ENCODE measurements at regions not wholly inside any gene's neighbourhood (a gene's known extent, or its start where the extent isn't known, plus 50 kb on each side); places are given as distances from the start of the nearest gene placed in this dataset.
"Not testable (repeated sequence)": the region's sequence is repeated elsewhere in the genome, so short reads cannot be mapped to it uniquely, and the experiment has no call there.

DNA sequence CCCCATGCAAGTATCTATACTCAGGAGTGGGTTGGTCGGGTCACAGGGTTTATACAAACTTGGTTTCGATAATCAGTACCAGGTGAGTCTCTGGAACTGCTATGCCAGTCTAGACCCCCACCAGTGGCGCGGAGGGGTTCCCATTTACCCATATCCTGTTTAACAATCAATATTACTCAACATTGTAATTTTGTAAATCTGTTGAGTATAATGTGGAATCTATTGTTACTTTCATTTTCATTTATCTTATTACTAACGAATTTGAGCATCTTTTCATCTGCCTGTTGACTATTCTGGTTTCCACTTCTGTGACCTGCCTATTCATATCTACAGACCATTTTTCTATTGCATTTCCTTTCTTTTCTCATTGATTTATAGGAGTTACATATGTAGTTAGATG lies 275.2 kb upstream of the CRY1 start:
- DNase-seq (ENCODE audit: low read depth in 1 of 2, low spot score in 1 of 2), result peak in 1 of 2 donors; percentile 36

DNA sequence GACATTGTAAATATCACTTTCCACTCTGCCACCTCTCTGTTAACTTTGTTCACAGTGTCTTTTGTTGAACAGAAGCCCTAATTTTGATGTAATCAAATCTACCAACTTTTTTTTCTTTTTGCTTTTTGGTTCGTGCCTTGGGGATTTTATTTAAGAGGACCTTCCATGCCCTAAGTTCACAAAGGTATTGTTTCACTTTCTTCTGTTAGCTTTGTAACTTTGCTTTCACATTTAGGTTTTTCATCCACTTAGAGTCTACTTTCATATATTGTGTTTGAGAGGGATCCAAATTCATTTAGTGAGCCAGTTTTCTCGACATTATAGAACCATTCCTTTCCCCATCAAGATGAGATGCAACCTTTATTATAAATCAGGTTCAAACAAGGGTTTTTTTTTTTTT lies 275.7 kb upstream of the CRY1 start:
- DNase-seq (ENCODE audit: low read depth in 1 of 2, low spot score in 1 of 2), result no peak

DNA sequence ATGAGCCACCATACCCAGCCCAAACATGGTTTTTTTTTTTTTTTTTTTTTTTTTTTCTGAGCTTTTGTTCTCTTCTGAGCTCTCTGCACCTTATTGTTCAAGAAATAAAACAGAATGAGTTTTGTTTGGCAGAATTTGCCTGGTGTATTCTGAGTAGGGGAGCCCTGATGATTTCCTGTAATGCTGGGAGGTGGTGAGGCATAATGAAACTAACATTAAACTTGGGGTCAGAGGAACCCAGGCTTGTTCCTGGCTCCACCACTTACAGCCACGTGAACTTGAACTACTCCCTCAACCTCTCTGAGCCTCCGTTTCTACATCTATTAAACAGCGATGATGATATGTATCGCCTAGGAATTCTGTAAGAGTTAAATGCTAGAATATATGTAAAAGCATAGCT lies 276.3 kb upstream of the CRY1 start:
- peak in 1 of 2 donors; percentile 39 for DNase-seq (ENCODE audit: low read depth in 1 of 2, low spot score in 1 of 2)

DNA sequence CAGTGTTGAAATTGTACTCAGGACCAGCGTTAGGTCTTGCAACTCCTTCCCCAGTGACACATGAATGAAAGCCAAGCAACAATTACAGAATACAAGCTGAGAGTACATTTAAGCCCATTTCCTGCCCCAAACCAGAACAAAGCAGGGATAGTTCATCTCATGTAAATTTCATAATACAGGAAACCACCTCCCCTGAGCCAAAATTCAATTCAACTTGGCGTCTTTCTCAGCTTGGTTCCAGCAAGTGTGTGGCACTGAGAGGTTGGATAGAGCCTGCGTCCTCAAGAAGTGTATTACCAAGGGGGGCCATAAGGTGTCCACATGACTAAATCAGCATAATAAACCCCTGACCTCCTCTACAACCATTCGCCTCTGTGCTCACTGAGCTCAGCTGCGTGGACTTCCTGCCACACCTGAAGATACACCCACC lies 278.9 kb upstream of the CRY1 start:
- DNase-seq (ENCODE audit: low read depth in 1 of 2, low spot score in 1 of 2), result peak in 1 of 2 donors; percentile 21

DNA sequence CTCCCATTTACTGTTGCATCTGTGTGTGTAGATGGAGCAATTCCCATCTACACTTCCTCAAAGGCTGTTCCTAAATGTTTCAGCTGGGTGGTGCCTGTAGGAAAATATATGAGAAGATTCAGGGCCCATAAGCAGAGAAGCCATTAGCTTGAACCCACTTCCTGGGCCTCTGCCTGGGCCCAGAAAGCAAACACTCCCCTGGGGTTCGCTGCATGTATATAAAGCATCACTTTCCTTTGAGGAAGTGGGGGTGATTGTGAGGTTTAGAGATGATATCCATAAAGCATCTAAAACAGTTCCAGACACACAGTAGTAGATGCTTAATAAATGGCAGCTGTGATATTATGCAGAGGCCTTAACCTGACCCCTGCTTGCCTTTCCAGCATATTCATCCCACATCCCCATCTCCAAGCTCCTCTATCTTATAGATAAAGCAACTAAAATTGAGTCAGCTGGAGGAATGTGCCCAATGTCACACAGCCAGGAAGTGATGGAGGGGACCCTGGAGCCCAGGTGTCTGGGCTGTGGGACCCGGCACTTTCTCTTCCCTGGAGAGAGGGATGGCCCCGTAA lies 280.0 kb upstream of the CRY1 start:
- no peak for DNase-seq (ENCODE audit: low read depth in 1 of 2, low spot score in 1 of 2)

DNA sequence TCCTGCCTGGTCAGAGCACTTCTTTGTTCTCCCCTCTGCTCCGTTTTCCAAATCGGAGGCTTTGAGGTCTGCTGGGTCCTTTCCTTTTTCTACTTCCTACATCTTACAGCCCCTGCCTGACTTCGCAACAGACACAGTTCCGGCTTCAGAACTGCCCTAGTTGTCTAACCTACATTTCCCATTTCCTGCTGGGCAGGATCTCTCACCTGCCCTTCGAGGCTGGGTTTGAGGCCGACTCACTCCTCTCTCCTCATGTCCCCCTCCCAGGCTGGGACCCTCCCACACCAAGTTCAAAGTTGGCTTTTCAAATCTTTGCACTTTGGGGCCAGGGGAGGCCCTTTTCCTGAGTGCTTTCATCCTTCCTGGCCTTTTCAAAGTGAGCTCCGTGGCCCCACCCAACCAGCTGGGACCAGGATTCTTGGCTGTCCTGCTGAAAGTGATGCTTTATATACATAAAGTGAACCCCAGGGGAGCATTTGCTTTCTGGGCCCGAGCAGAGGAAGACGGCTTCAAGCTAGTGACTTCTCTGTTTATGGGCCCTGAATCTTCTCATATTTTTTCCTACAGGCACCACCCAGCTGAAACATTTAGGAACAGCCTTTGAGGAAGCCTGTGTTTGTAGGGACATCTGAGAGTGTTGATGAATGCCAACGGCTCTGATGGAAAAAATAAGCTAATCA lies 281.0 kb upstream of the CRY1 start:
- DNase-seq (ENCODE audit: low read depth in 1 of 2, low spot score in 1 of 2), result no peak

DNA sequence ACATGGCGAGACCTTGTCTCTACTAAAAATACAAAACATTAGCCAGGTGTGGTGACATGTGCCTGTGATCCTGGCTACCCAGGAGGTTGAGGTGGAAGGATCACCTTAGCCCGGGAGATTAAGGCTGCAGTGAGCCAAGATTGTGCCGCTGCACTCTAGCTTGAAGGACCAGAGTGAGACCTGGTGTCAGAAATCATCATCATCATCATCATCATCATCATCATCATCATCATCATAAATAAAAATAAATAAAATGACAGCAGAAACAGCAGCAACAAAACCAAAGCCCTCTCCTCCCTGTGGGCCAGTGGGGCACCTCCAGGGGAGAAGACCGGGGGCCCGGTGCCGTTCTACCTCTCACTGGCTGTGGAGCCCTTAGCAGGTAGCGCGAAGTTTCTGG lies 281.9 kb upstream of the CRY1 start:
- no peak for DNase-seq (ENCODE audit: low read depth in 1 of 2, low spot score in 1 of 2)

DNA sequence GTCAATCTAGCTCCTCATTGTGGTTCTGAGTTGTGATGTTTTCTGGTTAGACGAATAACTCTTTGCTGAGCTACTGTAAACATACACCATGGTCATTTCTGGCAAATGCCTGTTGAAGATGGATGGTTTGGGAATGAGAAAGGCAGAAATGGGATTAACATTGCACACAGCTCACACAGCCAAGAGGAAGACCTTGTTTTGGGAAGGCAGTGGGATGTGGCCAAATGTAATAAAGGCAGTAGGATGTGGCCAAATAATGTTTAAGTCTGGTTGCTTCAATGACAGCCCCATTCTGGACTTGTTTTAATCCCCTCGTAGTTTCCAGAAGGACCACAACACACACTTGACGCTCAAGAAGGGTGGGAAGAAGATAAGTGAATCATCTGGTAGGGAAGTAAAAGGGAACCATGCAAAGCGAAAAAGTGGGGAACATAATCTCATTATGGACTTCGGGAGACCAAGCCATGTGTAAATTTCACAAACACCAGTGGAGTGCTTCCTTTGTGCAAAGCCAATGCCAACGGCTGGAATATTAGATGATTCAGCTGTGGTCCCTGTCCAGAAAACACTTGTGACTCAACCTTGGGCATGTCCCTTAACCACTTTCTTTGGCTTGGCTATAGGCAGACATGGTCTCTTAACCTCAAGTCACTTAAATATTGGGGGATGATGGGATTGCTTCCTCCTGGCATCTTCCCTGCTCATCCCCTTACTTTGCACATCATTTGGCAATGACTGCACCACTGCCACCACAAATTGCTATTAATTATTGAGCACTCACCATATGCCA lies 284.4 kb upstream of the CRY1 start:
- no peak for DNase-seq (ENCODE audit: low read depth in 1 of 2, low spot score in 1 of 2)

DNA sequence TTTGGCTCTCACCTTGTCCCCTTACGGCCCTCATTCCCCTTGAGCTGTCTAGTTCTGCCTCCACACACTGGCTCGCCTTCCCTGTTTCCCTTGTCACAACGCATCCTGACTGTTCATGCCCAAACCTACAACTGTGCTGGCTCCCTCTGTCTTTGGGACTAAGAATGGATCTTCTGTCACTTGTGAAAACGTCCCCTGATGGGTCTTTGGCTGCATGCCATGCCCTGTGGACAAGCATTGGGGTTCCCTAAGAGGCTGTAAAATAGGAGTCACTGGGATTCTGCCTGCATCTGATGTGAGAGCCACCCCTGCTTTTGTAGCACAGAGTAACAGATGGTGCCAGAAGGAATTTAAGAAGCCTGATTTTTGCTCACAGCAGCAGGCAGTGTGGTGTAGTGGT lies 285.3 kb upstream of the CRY1 start:
- DNase-seq (ENCODE audit: low read depth in 1 of 2, low spot score in 1 of 2), result no peak

DNA sequence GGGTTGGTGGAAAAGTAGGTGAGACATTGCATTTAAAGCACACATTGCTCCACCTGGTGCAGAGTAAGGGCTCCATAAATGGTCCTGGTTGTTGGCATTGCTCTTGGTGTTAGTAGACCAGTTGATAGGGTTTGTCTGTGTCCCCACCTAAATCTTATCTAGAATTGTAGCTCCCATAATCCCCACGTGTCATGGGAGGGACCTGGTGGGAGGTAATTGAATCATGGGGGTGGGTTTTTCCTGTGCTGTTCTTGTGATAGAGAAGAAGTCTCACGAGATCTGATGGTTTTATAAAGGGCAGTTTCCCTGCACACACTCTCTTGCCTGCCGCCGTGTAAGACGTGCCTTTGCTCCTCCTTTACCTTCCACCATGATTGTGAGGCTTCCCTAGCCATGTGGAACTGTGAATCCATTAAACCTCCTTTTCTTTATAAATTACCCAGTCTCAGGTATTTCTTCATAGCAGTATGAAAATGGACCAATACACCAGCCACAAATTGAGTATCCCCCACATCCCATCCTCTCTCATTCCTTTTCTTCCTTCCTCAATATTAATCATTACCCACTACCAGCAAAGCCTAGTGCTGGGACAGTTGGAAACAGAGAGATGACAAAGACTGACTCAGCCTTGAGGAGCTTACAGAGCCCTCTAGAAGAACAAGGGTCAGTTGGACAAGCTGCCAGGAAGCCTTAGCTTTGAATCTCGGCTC lies 285.9 kb upstream of the CRY1 start:
- DNase-seq (ENCODE audit: low read depth in 1 of 2, low spot score in 1 of 2), result not testable (repeated sequence)

DNA sequence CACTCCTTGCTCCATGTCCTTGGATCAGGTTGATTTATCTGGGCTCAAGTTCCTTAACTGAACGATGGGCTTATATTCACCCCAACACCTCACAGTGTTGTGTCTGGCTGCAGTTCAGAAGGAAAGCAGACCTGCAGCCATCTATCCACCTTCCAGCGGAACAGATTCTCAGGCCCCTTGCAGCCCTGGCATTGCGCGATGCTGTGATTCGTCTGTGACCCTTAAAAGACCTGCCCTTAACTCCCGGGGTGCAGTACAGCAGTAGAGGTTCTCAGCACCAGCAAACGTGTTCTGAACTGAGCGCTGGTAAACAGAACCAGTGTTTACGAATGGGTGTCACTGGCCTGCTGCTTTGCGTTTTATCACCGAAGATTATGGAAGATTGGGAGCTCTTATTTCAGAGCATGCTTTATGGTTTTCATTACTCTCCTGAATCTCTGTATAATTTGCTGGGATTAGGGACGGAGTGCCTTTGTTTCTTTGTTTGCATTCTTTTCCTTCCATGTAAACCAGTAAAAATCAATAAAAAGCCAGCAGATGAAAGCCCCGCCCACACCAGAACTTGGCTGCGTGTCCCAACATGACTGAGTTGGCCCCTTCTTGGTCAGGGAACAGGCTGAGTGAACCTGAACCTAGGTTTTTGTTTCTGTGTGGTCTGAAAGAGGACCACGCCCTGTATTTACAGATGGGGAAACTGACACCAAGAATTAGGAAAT lies 286.7 kb upstream of the CRY1 start:
- no peak for DNase-seq (ENCODE audit: low read depth in 1 of 2, low spot score in 1 of 2)

DNA sequence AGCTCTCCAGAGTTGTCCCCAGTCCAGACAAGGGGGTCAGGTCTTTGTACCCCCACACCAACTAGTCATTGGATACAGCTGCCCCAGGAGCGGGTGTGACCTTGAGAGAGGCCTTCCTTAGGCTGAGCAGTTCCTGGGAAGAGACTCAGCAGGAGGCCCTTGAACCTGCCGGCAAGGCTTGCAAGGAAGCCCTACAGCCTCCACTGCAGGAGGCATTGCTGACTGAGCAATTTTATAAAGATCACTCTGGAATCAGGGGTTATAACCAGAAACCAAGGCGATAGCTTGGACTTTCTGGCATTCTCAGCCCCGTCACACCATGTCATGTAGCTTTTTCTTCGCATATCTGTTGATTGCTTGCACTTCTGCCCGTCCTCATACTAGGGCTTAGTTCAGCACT lies 291.3 kb upstream of the CRY1 start:
- DNase-seq (ENCODE audit: low read depth in 1 of 2, low spot score in 1 of 2), result no peak

DNA sequence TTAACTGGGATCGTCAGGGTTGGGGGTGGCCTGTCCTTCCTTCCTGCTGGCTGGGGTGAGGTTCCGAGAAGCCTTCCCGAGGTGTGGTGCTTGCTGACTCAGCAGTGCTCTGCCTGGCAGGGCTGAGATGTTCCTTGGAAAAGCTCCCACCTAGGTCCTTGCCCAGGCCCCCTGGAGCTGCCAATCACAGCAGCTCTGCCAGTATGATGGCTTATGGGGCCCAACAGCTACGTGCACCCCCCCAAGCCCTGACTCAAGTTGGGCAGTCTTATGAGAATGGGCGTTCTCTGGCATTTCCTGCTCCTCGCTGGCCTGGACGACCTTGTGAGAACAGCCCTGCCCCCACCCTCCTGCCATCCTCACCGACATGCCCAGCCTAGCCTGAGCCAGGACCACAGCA lies 292.2 kb upstream of the CRY1 start:
- no peak for DNase-seq (ENCODE audit: low read depth in 1 of 2, low spot score in 1 of 2)

DNA sequence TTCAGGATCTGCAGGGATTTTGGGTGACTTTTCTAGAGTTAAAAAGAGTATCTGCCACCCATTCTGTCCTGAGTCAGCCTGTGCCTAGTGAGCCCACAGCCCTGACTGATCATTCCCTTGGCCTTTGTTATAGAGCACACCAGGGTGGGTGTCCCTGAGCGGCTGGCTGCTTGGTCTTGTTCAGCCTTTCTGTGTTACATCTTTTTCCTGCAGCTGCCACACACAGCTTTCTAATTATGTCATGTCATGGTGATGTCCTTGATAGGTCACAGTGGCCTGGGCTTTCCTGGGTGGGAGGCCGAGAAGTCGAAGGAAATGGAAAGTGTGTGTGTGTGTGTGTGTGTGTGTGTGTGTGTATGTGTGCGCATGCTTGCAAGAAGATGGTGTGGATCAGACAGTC lies 293.2 kb upstream of the CRY1 start:
- DNase-seq (ENCODE audit: low read depth in 1 of 2, low spot score in 1 of 2), result no peak

DNA sequence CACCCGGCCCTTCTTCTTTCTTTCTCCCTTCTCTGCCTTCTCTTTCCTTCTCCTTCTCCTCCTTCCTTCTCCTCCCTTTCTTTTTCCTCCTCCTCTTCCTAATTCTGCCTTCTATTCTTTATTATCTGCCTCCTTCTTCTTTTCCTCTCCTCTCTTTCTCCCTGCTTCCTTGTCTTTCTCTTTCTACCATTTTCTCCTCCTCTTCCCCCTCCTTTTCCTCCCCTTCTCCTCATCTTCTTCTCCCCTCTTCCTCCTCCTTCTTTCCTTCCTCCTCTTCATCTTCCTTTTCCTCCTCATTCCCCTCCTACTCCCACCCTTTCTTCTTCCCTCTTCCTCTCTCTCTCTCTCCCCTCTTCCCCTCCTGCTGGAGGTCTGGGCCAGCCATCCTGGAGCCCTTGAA lies 294.9 kb upstream of the CRY1 start:
- DNase-seq (ENCODE audit: low read depth in 1 of 2, low spot score in 1 of 2), result no peak

DNA sequence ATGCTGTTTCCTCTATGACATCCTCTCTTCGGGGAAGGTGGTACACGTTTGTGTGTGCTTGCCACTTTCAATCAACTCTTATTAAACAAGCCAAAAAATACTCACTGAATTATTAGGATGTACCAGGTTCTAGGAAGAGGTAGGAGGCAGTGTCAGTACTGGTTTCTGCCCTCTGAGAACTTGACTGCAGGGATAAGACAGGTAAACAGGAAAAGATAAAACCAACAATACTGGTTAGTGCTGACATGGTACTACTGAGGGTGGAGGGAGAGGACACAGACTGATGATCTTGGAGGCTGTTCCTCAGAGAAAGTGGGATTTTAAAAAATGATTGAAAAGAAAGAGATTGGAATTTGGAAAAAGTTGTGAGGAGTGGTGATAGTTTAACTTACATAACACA lies 295.2 kb upstream of the PWP1 start:
- DNase-seq (ENCODE audit: low read depth in 1 of 2, low spot score in 1 of 2), result no peak

DNA sequence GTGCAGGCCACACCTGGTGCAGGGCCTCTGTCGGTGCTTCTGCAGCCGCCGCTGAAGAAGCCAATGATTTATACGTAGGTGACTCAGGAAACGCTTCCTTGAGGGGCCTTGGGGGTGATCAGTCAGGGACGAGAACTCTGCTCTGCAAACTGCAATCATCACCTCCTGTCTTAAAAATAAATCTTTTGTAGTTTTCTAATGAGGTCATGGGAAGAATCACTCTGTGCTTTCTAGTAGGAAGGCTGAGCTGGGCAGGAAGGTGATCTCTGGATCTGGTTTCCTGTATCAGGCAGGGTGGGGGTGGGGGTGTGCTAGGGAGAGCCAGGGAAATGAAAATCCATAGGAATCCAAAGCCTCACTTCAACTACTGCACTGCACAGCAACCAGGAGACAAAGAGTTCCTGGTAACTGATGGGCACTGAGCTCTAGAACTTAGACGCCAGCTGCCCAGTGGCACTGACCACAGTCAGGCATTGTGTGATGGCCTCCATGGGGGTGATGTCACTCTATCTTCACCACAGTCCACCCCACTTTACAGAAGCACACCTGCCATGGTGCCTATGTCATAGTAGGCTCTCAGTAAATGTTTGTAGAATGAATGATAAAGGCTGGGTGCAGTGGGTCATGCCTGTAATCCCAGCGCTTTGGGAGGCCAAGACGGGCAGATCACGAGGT lies 292.4 kb upstream of the PWP1 start:
- DNase-seq (ENCODE audit: low read depth in 1 of 2, low spot score in 1 of 2), result no peak

DNA sequence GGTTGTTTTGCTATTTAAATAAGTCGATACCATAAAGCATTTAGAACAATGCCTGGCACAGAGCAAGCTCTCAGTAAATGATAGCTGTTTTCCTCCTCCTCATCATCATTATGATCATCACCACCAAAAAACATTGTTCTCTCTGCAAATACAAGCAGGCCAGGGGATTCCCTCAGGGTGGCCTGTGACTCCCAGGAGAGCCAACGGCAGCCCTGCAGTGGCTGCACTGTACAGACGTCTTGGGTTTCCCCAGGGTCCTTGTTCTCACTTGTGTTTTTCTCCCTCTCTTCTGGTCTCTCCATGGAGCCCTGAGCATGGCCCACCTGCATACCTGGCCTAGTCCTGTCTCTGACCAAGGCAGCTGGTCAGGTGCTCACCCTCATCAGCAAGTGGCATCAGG lies 290.9 kb upstream of the PWP1 start:
- DNase-seq (ENCODE audit: low read depth in 1 of 2, low spot score in 1 of 2), result no peak

DNA sequence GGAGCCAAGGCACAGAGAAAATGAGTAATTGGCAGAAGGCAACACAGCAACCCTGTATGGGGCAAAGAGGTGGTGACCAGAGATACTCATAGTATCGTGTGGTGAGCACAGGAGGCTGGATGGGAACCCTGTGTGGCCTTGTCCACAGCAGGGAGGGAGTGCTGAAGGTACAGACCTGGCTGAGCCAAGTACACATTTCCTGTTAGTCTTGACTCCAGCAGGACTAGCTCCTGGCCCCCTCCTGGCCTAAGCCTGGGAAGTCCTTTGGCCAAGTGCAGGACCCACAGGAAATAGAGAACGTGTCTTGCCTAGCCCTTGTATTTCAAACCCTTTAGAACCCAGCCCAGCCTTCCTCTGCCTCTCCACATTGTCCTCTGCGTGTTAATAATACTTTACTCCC lies 289.8 kb upstream of the PWP1 start:
- DNase-seq (ENCODE audit: low read depth in 1 of 2, low spot score in 1 of 2), result no peak

DNA sequence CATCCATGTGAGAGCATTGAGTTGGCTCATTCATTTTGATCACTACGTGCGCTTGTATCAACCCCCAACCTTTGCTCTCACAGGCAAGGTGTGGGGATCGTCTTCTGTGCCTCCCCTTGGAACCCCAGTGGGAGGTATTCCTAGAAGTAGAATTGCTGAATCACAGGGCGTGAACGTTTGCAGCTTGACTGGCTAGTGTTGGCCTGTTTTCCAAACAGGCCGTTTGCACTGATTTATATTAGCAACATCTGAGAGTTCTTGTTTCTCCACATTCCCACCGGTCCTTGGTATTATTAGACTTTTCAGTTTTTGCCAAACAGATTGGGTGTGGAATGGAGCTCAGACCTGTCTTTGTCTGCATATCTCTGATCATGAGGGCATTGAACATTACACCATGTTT lies 288.6 kb upstream of the PWP1 start:
- no peak for DNase-seq (ENCODE audit: low read depth in 1 of 2, low spot score in 1 of 2)

All from activated CD4-positive, alpha-beta T cell treated with anti-CD3 and anti-CD28 coated beads, Interleukin-2, amount 50 U/mL, for 24 hours (primary cell).